A549 (cell line): ENCODE measurements at regions not wholly inside any gene's neighbourhood (a gene's known extent, or its start where the extent isn't known, plus 50 kb on each side); places are given as distances from the start of the nearest gene placed in this dataset.

Source experiments
- ATAC-seq, 2 experiments: fragments of 200-7000 bp in 1 of 2; fragments of >200 bp in 1 of 2; cut with Nextera tagmentation in 1 of 2; cut with Tn5 transposase in 1 of 2; 3 replicates each; pipeline versions ENCODE4 v1.8.0 to v1.9.1; 2018 to 2020; ENCODE audit warnings: mild to moderate bottlenecking in 1 of 2, moderate library complexity in 1 of 2
- CTCF ChIA-PET: fragments of 300-600 bp; sonication (Branson Sonifier 250); formaldehyde crosslinking; extraction: SDS; loops from one replicate; lab custom pipeline; 2021; ENCODE audit warnings: antibody characterized with exemption, inconsistent platforms; lab: Yijun Ruan, JAX
- POLR2A ChIA-PET: fragments of 350-600 bp; formaldehyde crosslinking; extraction: SDS; loops from one replicate; lab custom pipeline; 2021; ENCODE audit warnings: antibody characterized with exemption, inconsistent platforms; lab: Yijun Ruan, JAX
- DNase-seq, 2 experiments: peaks; one replicate each; pipeline versions ENCODE4 v3.0.0 to v3.0.0-alpha.2; 2011 to 2016; ENCODE audit warnings: low read depth in 1 of 2, low spot score in 1 of 2
- FAIRE-seq: peaks from 2 replicates; lab custom pipeline; 2011; peaks lifted over from hg19 to GRCh38; lab: Jason Lieb, UNC
- H3K27ac ChIP-seq, 2 experiments: fragments of >200 bp; sonication (Bioruptor Twin); formaldehyde crosslinking; 3 replicates each; pipeline ENCODE4 v1.5.1; 2016 to 2017
- H3K4me1 ChIP-seq: fragments of >200 bp; sonication (Bioruptor Twin); formaldehyde crosslinking; 3 replicates; pipeline ENCODE4 v1.6.1; 2016
- H3K4me2 ChIP-seq: fragments of >200 bp; sonication (Bioruptor Twin); formaldehyde crosslinking; 3 replicates; pipeline ENCODE4 v1.6.1; 2016
- H3K4me3 ChIP-seq: fragments of >200 bp; sonication (Bioruptor Twin); formaldehyde crosslinking; 3 replicates; pipeline ENCODE4 v1.5.1; 2016
- H3K9me3 ChIP-seq: fragments of >200 bp; sonication (Bioruptor Twin); formaldehyde crosslinking; 3 replicates; pipeline ENCODE4 v1.6.1; 2016
- BHLHE40 ChIP-seq: IDR thresholded peaks from 2 replicates; pipeline ENCODE4 v1.6.1; 2012; ENCODE audit warnings: low read depth, low read length, inconsistent platforms
- ESRRA ChIP-seq: fragments of 150-350 bp; IDR thresholded peaks from 2 replicates; pipeline ENCODE4 v1.6.1; 2014; ENCODE audit warnings: mild to moderate bottlenecking, low read length, borderline replicate concordance
- FOSL2 ChIP-seq, 2 experiments: fragments of 450-650 bp in 1 of 2; fragments of >200 bp in 1 of 2; sonication (Bioruptor Twin) in 1 of 2; formaldehyde crosslinking; IDR thresholded peaks; 2 replicates each; pipeline versions ENCODE4 v1.5.0 to v1.6.1; 2016 to 2020; ENCODE audit warnings: mild to moderate bottlenecking in 1 of 2, moderate library complexity in 1 of 2
- GATA3 ChIP-seq: IDR thresholded peaks from 2 replicates; pipeline ENCODE4 v1.6.1; 2012; ENCODE audit warnings: borderline replicate concordance
- HEYL ChIP-seq: fragments of 250-450 bp; sonication (Bioruptor Pico); IDR thresholded peaks from 2 replicates; pipeline ENCODE4 v1.8.0; 2021; ENCODE audit warnings: mild to moderate bottlenecking, moderate library complexity
- HOXB13 ChIP-seq: fragments of 250-450 bp; sonication (Bioruptor Pico); IDR thresholded peaks from 2 replicates; pipeline ENCODE4 v1.5.0; 2020; ENCODE audit warnings: low read depth, mild to moderate bottlenecking, moderate library complexity
- HOXB5 ChIP-seq: fragments of 250-450 bp; sonication (Bioruptor Pico); IDR thresholded peaks from 2 replicates; pipeline ENCODE4 v1.5.0; 2020; ENCODE audit warnings: mild to moderate bottlenecking, moderate library complexity
- JUNB ChIP-seq: fragments of >200 bp; sonication (Bioruptor Twin); formaldehyde crosslinking; IDR thresholded peaks from 2 replicates; pipeline ENCODE4 v1.6.1; 2016
- MAFK ChIP-seq: fragments of 450-650 bp; IDR thresholded peaks from 2 replicates; pipeline ENCODE4 v1.6.1; 2014; ENCODE audit not compliant: partially characterized antibody
- MYC ChIP-seq: IDR thresholded peaks from 2 replicates; pipeline ENCODE4 v1.6.1; 2012; ENCODE audit warnings: mild to moderate bottlenecking, inconsistent platforms, low read length, improper control_type of control experiment, borderline replicate concordance
- NFE2L2 ChIP-seq: fragments of 150-350 bp; conservative IDR thresholded peaks from 2 replicates; pipeline ENCODE4 v1.6.1; 2014; ENCODE audit warnings: low read length
- NPAS2 ChIP-seq: fragments of 250-450 bp; sonication (Bioruptor Pico); IDR thresholded peaks from 2 replicates; pipeline ENCODE4 v1.8.0; 2022; ENCODE audit warnings: mild to moderate bottlenecking, moderate library complexity, borderline replicate concordance
- RAD21 ChIP-seq, 2 experiments: fragments of >200 bp in 1 of 2; sonication (Bioruptor Twin) in 1 of 2; formaldehyde crosslinking in 1 of 2; IDR thresholded peaks in 1 of 2; conservative IDR thresholded peaks in 1 of 2; 2 replicates in 1 of 2; 3 replicates in 1 of 2; pipeline ENCODE4 v1.6.1; 2012 to 2018; ENCODE audit warnings: inconsistent platforms in 1 of 2
- RARB ChIP-seq: fragments of 250-450 bp; sonication (Bioruptor Pico); IDR thresholded peaks from 2 replicates; pipeline ENCODE4 v1.8.0; 2021; ENCODE audit warnings: mild to moderate bottlenecking, moderate library complexity
- RCOR1 ChIP-seq: fragments of 150-350 bp; IDR thresholded peaks from 2 replicates; pipeline ENCODE4 v1.6.1; 2014; ENCODE audit warnings: antibody characterized with exemption, low read length, low read depth
- SREBF2 ChIP-seq: fragments of 450-650 bp; IDR thresholded peaks from 2 replicates; pipeline ENCODE4 v1.6.1; 2014; ENCODE audit warnings: mild to moderate bottlenecking, moderate library complexity
- TFCP2L1 ChIP-seq: fragments of 250-450 bp; sonication (Bioruptor Pico); IDR thresholded peaks from 2 replicates; pipeline ENCODE4 v1.5.0; 2021; ENCODE audit warnings: mild to moderate bottlenecking
- ZSCAN20 ChIP-seq: fragments of 250-450 bp; sonication (Bioruptor Pico); IDR thresholded peaks from 2 replicates; pipeline ENCODE4 v1.8.0; 2022; ENCODE audit warnings: mild to moderate bottlenecking, moderate library complexity
- WGBS: methylation state at CpG from one replicate; pipeline ENCODE4 v1.1.6; 2017; ENCODE audit errors: missing lambda C conversion rate; 5-methylcytosine and 5-hydroxymethylcytosine counted together
- TF ChIP-seq, protein P1 (sequence below): fragments of >200 bp; sonication (Bioruptor Twin); formaldehyde crosslinking; IDR thresholded peaks from 3 replicates; pipeline ENCODE4 v1.5.1; 2016
- TF ChIP-seq, protein P2 (sequence below): IDR thresholded peaks from 2 replicates; pipeline ENCODE4 v1.6.1; 2012
- TF ChIP-seq, protein P3 (sequence below): fragments of >200 bp; sonication (Bioruptor Twin); formaldehyde crosslinking; IDR thresholded peaks from 2 replicates; pipeline ENCODE4 v1.6.1; 2016
- TF ChIP-seq, protein P4 (sequence below): IDR thresholded peaks from 2 replicates; pipeline ENCODE4 v1.6.1; 2012; ENCODE audit warnings: low read depth, borderline replicate concordance

DNA sequence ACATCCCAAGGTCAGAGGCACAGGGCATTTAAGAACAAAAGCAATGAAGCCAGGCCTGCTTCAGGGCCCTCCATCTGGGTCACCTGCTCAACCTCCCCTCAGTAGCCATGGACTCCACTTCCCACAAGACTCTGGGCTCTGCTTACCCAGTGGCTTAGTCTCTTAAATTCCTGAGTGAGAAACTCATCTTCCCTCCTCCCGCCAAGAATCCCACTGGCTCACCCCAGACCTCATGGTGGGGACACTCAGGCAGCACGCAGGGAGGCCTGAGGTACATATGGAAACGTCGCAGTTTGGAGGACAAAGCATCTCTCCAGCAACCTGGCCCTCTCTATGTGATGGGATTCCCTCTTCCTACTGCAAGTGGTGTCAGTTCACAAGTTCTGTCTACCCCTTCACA is 326.7 kb upstream of the CDH5 start:
- Histone ChIP-seq H3K4me1 (no peaks in the 10 kb centered on the region), H3K4me3 (no peak overlapping the region), H3K9me3 (no peaks in the 10 kb centered on the region), H3K27ac (no peak overlapping the region), H3K4me2 (no peak overlapping the region)
- FAIRE-seq (no peak), ATAC-seq (no peak), DNase-seq (no peak)
- TF ChIP-seq HEYL (CRISPR knock-in tag) (no peak), HOXB5 (CRISPR knock-in tag) (no peak), MYC (no peak), RCOR1 (no peak), TFCP2L1 (CRISPR knock-in tag) (no peak), RARB (CRISPR knock-in tag) (no peak), HOXB13 (CRISPR knock-in tag) (no peak), NFE2L2 (no peak)
- TF ChIP-seq, protein P1, sequence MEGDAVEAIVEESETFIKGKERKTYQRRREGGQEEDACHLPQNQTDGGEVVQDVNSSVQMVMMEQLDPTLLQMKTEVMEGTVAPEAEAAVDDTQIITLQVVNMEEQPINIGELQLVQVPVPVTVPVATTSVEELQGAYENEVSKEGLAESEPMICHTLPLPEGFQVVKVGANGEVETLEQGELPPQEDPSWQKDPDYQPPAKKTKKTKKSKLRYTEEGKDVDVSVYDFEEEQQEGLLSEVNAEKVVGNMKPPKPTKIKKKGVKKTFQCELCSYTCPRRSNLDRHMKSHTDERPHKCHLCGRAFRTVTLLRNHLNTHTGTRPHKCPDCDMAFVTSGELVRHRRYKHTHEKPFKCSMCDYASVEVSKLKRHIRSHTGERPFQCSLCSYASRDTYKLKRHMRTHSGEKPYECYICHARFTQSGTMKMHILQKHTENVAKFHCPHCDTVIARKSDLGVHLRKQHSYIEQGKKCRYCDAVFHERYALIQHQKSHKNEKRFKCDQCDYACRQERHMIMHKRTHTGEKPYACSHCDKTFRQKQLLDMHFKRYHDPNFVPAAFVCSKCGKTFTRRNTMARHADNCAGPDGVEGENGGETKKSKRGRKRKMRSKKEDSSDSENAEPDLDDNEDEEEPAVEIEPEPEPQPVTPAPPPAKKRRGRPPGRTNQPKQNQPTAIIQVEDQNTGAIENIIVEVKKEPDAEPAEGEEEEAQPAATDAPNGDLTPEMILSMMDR = no peak
- TF ChIP-seq, protein P2, sequence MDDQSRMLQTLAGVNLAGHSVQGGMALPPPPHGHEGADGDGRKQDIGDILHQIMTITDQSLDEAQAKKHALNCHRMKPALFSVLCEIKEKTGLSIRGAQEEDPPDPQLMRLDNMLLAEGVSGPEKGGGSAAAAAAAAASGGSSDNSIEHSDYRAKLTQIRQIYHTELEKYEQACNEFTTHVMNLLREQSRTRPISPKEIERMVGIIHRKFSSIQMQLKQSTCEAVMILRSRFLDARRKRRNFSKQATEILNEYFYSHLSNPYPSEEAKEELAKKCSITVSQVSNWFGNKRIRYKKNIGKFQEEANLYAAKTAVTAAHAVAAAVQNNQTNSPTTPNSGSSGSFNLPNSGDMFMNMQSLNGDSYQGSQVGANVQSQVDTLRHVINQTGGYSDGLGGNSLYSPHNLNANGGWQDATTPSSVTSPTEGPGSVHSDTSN = no peak
- WGBS = 23% methylated on average over 4 of the region's 4 CpGs
- POLR2A ChIA-PET = no interaction called here
- CTCF ChIA-PET = no interaction called here

DNA sequence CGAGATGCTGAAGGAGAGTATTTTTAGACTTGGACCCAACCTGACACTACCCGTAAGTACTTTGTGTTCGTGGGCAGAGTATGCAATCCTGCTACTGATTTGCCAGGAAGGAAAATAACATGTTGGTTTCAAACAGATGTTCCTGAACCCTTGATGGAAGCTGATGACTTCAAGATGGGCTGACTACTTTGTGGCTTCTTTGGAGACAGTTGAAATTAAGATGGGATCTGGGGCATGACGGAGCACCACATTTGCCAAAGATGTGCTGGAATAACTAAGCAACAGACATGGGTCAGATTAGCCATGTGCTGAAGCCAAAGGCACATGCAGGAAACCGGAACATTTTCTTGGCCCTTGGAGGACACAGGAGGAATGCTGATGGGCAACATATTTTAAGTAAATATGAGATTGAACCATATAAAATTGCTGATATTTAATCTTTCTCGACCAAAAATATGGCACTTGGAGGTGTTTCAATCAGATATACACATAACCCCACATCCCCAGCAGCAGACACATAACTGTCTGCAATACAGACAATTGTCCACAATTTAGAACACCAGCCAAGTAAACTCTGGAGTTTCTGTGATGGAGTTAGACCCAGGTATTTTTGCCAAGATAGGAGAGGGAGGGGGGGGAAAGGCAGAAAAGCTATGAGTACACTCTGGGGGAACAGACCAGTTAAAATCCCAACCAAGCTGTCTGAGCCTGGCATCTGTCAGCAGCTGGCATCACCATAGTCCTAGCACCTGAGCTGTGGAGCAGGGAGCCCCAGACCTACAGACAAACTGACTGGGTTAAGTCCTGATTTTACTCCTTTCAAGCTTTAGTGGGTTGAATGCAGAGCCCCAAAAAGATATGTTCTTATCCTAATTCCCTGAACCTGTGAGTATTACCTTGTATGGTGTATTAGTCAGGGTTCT is 329.4 kb upstream of the CDH5 start:
- no peak for DNase-seq
- FAIRE-seq = no peak
- 19% methylated on average over 6 of the region's 6 CpGs for WGBS
- no peak overlapping the region for H3K4me2 ChIP-seq
- no peak overlapping the region for H3K27ac ChIP-seq
- H3K4me1 ChIP-seq = no peaks in the 10 kb centered on the region
- no peak for TF ChIP-seq GATA3
- no peak overlapping the region for H3K4me3 ChIP-seq
- CTCF ChIA-PET = interaction anchor here (0.6 kb wide), 1 partner anchor 398 kb away, joined by 4 read pairs; no protein-coding TSS in a partner anchor
- POLR2A ChIA-PET = no interaction called here
- no peaks in the 10 kb centered on the region for H3K9me3 ChIP-seq
- ATAC-seq = no peak

DNA sequence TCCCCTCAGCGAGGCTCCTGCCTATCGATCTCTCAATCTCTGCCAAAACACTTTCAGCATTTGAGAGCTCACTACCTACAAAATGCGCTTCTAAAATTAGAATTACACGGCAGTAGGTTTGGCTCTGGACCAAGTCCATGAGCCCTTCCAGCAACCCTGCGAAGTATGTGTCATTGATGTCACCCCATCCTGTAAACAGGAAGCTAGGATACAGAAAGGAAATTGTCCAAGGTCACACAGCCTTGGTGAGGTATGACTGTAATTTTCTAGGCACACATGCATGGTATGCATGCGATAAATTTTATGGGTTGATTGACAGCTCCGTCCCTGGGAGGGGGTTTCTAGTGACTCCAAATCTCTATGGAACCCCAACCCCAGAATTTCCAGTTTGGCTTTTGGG is 330.3 kb upstream of the CDH5 start:
- ChIA-PET POLR2A (no interaction called here), CTCF (interaction anchor here (0.6 kb wide), 1 partner anchor 397 kb away, joined by 4 read pairs; no protein-coding TSS in a partner anchor)
- DNase-seq (no peak), ATAC-seq (no peak), FAIRE-seq (no peak)
- Histone ChIP-seq H3K4me1 (no peaks in the 10 kb centered on the region), H3K4me2 (no peak overlapping the region), H3K27ac (no peak overlapping the region), H3K4me3 (no peak overlapping the region), H3K9me3 (no peaks in the 10 kb centered on the region)
- WGBS = 33% methylated on average over 7 of the region's 7 CpGs
- TF ChIP-seq JUNB (no peak), BHLHE40 (no peak), RAD21 (conservative IDR thresholded peaks at IDR 0.05 in 1 of 2, IDR thresholded peaks at IDR 0.05 in 1 of 2) (no peak), ESRRA (no peak), MAFK (no peak), RCOR1 (no peak), ZSCAN20 (CRISPR knock-in tag) (no peak), FOSL2 (IDR thresholded peaks at IDR 0.05) (no peak), FOSL2 (CRISPR knock-in tag; IDR thresholded peaks at IDR 0.05) (no peak), SREBF2 (no peak), NPAS2 (no peak)
- TF ChIP-seq, protein P3, sequence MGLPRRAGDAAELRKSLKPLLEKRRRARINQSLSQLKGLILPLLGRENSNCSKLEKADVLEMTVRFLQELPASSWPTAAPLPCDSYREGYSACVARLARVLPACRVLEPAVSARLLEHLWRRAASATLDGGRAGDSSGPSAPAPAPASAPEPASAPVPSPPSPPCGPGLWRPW = no peak
- TF ChIP-seq, protein P2 = no peak
- TF ChIP-seq, protein P4, sequence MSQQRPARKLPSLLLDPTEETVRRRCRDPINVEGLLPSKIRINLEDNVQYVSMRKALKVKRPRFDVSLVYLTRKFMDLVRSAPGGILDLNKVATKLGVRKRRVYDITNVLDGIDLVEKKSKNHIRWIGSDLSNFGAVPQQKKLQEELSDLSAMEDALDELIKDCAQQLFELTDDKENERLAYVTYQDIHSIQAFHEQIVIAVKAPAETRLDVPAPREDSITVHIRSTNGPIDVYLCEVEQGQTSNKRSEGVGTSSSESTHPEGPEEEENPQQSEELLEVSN = no peak
